GM18498 (cell line): ENCODE measurements at regions not wholly inside any gene's neighbourhood (a gene's known extent, or its start where the extent isn't known, plus 50 kb on each side); places are given as distances from the start of the nearest gene placed in this dataset.
"Not testable (repeated sequence)": the region's sequence is repeated elsewhere in the genome, so short reads cannot be mapped to it uniquely, and the experiment has no call there.

ENCODE experiments used
- ATAC-seq: cut with Tn5 transposase; IDR thresholded peaks from one replicate; pipeline ENCODE4 v1.9.1; 2021; ENCODE audit warnings: mild to moderate bottlenecking, moderate library complexity; ENCODE audit not compliant: unreplicated experiment

- no peak for ATAC-seq
Measured at GRCh38 chr6:126202707-126203106, 137.2 kb upstream of the CENPW start.

GRCh38 chr6:126204126-126204525 is 135.8 kb upstream of the CENPW start:
- ATAC-seq: no peak

GRCh38 chr6:126204598-126204997 is 135.3 kb upstream of the CENPW start:
- no peak for ATAC-seq

- no peak for ATAC-seq
Measured at GRCh38 chr6:126206504-126207246, 133.2 kb upstream of the CENPW start.

GRCh38 chr6:126210398-126211075 is 129.4 kb upstream of the CENPW start:
- no peak for ATAC-seq

GRCh38 chr6:126217497-126217896 is 122.4 kb upstream of the CENPW start:
- ATAC-seq: no peak

- ATAC-seq: not testable (repeated sequence)
Measured at GRCh38 chr6:126220901-126221300, 119.0 kb upstream of the CENPW start.

- ATAC-seq: no peak
Measured at GRCh38 chr6:126227833-126228702, 111.8 kb upstream of the CENPW start.

- no peak for ATAC-seq
Measured at GRCh38 chr6:126232671-126233070, 107.2 kb upstream of the CENPW start.

- ATAC-seq: no peak
Measured at GRCh38 chr6:126233192-126233591, 106.7 kb upstream of the CENPW start.

- no peak for ATAC-seq
Measured at GRCh38 chr6:126235363-126235762, 104.6 kb upstream of the CENPW start.

GRCh38 chr6:126245077-126245476 is 94.8 kb upstream of the CENPW start:
- no peak for ATAC-seq

GRCh38 chr6:126252154-126252553 is 87.8 kb upstream of the CENPW start:
- ATAC-seq: no peak

GRCh38 chr6:126253431-126253830 is 86.5 kb upstream of the CENPW start:
- ATAC-seq: no peak

- no peak for ATAC-seq
Measured at GRCh38 chr6:126258150-126258549, 81.8 kb upstream of the CENPW start.

- no peak for ATAC-seq
Measured at GRCh38 chr6:126261792-126262421, 78.0 kb upstream of the CENPW start.

- ATAC-seq: no peak
Measured at GRCh38 chr6:126264265-126264664, 75.7 kb upstream of the CENPW start.

GRCh38 chr6:126266664-126267063 is 73.3 kb upstream of the CENPW start:
- no peak for ATAC-seq

GRCh38 chr6:126267626-126268025 is 72.3 kb upstream of the CENPW start:
- ATAC-seq: no peak

- peak; percentile 90 for ATAC-seq
Measured at GRCh38 chr6:126268092-126268491, 71.8 kb upstream of the CENPW start.

- no peak for ATAC-seq
Measured at GRCh38 chr6:126280287-126280686, 59.6 kb upstream of the CENPW start.
